OCI-LY3 (cell line): ENCODE measurements at regions not wholly inside any gene's neighbourhood (a gene's known extent, or its start where the extent isn't known, plus 50 kb on each side); places are given as distances from the start of the nearest gene placed in this dataset.

ENCODE experiments used
- H2AFZ ChIP-seq: fragments of 200-600, 300-600 bp; shearing (Covaris generic); 2 replicates; pipeline ENCODE4 v1.6.0; 2014; ENCODE audit warnings: antibody characterized with exemption, low read depth, low read length
- H3K27ac ChIP-seq: fragments of 200-600, 300-600 bp; sonication (generic); 2 replicates; pipeline ENCODE4 v1.5.1; 2014; ENCODE audit warnings: mild to moderate bottlenecking, low read length, moderate library complexity, mixed read lengths
- H3K27me3 ChIP-seq: fragments of 200-600, 300-600 bp; sonication (generic); 2 replicates; pipeline ENCODE4 v1.6.1; 2014; ENCODE audit warnings: low read depth, low read length, mixed read lengths
- H3K36me3 ChIP-seq: fragments of 200-600, 300-600 bp; sonication (generic); replicated peaks from 2 replicates; pipeline ENCODE3; 2014; ENCODE audit warnings: low read depth, low read length, mixed read lengths
- H3K4me1 ChIP-seq: fragments of 300-600, 200-600 bp; sonication (generic); 2 replicates; pipeline ENCODE4 v1.6.1; 2014; ENCODE audit warnings: low read length, mixed read lengths
- H3K4me2 ChIP-seq: fragments of 200-600, 300-600 bp; sonication (generic); 2 replicates; pipeline ENCODE4 v1.6.1; 2014; ENCODE audit warnings: low read length, mixed read lengths
- H3K4me3 ChIP-seq: fragments of 300-600, 200-600 bp; sonication (generic); 2 replicates; pipeline ENCODE4 v1.5.1; 2014; ENCODE audit warnings: antibody characterized with exemption, mild to moderate bottlenecking, low read length, moderate library complexity
- H3K79me2 ChIP-seq: fragments of 300-600, 200-600 bp; shearing (Covaris generic); 2 replicates; pipeline ENCODE4 v1.6.1; 2014; ENCODE audit warnings: mild to moderate bottlenecking, low read length, mixed read lengths
- H3K9ac ChIP-seq: fragments of 300-600, 200-600 bp; shearing (Covaris generic); 2 replicates; pipeline ENCODE4 v1.6.0; 2014; ENCODE audit warnings: mild to moderate bottlenecking, low read length, moderate library complexity
- H3K9me3 ChIP-seq: fragments of 200-600, 300-600 bp; shearing (Covaris generic); 2 replicates; pipeline ENCODE4 v1.6.1; 2014; ENCODE audit warnings: low read length, mixed read lengths; ENCODE audit not compliant: insufficient read depth
- H4K20me1 ChIP-seq: fragments of 200-600, 300-600 bp; sonication (generic); 2 replicates; pipeline ENCODE4 v1.6.1; 2016; ENCODE audit warnings: low read length, mixed read lengths; ENCODE audit not compliant: insufficient read depth
- EZH2phosphoT487 ChIP-seq: fragments of 200-600 bp; shearing (Covaris generic); IDR thresholded peaks from 2 replicates; pipeline ENCODE4 v1.6.1; 2018; ENCODE audit warnings: antibody characterized with exemption, mixed run types, low read depth
- TF ChIP-seq, protein P1 (sequence below): fragments of 200-600, 300-600 bp; sonication (generic); IDR thresholded peaks from 2 replicates; pipeline ENCODE4 v1.5.1; 2014; ENCODE audit warnings: antibody characterized with exemption, low read length, low read depth

DNA sequence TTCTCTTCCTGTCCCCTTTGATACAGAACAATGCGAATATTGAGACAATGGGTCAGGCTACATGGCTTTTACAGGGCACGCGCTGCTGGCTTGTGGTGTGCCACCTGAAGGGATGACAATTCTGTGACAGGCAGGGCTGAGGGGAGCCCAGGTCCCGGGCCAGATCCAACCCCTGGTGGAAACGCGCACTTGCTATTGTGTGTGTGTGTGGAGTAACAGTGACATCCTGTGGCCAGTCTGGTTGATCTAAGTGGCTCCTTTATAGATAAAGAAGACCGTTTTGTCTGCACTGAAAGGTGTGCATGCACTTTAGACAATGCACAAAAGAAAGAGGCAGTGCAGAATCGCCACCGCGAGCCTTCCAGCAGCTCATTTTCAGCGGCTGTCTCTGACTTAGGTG lies 273.6 kb downstream of the HRH4 start:
- Histone ChIP-seq H3K4me1 (no peaks in the 10 kb centered on the region), H3K4me3 (no peak overlapping the region), H3K9me3 (no peaks in the 10 kb centered on the region), H3K9ac (no peak overlapping the region), H2AFZ (no peak overlapping the region), H3K4me2 (no peak overlapping the region), H3K27ac (no peak overlapping the region), H3K79me2 (no peaks in the 10 kb centered on the region), H4K20me1 (no peaks in the 10 kb centered on the region), H3K27me3 (peaks cover 30% of the 10 kb centered on the region), H3K36me3 (no peaks in the 10 kb centered on the region)
- TF ChIP-seq, protein P1, sequence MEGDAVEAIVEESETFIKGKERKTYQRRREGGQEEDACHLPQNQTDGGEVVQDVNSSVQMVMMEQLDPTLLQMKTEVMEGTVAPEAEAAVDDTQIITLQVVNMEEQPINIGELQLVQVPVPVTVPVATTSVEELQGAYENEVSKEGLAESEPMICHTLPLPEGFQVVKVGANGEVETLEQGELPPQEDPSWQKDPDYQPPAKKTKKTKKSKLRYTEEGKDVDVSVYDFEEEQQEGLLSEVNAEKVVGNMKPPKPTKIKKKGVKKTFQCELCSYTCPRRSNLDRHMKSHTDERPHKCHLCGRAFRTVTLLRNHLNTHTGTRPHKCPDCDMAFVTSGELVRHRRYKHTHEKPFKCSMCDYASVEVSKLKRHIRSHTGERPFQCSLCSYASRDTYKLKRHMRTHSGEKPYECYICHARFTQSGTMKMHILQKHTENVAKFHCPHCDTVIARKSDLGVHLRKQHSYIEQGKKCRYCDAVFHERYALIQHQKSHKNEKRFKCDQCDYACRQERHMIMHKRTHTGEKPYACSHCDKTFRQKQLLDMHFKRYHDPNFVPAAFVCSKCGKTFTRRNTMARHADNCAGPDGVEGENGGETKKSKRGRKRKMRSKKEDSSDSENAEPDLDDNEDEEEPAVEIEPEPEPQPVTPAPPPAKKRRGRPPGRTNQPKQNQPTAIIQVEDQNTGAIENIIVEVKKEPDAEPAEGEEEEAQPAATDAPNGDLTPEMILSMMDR, result peak; percentile 36; the same call in 1 of the 2 replicates
- no peak for TF ChIP-seq EZH2phosphoT487

DNA sequence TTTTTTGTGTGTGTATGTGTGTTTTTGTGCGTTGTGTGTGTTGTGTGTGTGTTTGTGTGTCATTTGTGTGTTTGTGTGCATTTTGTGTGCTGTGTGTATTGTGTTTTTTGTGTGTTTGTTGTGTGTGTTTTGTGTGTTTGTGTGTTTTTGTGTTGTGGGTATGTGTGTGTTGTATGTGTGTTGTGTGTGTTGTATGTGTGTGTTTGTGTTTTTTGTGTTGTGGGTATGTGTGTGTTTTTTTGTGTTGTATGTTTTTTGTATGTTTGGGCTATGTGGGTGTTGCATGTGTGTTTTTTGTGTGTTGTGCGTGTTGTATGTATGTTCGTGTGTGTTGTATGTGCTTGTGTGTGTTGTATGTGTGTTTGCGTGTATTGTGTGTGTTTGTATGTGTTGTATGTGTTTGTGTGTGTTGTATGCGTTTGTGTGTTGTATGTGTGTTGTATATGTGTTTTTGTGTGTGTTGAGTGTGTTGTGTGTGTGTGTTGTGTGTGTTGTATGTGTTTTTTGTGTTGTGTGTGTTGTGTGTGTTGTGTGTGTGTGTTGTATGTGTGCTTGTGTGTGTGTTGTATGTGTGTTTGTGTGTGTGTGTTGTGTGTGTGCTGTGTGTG lies 275.3 kb downstream of the HRH4 start:
- no peak overlapping the region for H2AFZ ChIP-seq
- TF ChIP-seq, protein P1, result no peak
- no peak for TF ChIP-seq EZH2phosphoT487
- H3K79me2 ChIP-seq, result no peaks in the 10 kb centered on the region
- H3K27me3 ChIP-seq, result peaks cover 23% of the 10 kb centered on the region
- no peak overlapping the region for H3K27ac ChIP-seq
- H3K36me3 ChIP-seq, result no peaks in the 10 kb centered on the region
- no peaks in the 10 kb centered on the region for H4K20me1 ChIP-seq
- no peak overlapping the region for H3K4me3 ChIP-seq
- H3K9me3 ChIP-seq, result no peaks in the 10 kb centered on the region
- no peaks in the 10 kb centered on the region for H3K4me1 ChIP-seq
- H3K4me2 ChIP-seq, result no peak overlapping the region
- H3K9ac ChIP-seq, result no peak overlapping the region

DNA sequence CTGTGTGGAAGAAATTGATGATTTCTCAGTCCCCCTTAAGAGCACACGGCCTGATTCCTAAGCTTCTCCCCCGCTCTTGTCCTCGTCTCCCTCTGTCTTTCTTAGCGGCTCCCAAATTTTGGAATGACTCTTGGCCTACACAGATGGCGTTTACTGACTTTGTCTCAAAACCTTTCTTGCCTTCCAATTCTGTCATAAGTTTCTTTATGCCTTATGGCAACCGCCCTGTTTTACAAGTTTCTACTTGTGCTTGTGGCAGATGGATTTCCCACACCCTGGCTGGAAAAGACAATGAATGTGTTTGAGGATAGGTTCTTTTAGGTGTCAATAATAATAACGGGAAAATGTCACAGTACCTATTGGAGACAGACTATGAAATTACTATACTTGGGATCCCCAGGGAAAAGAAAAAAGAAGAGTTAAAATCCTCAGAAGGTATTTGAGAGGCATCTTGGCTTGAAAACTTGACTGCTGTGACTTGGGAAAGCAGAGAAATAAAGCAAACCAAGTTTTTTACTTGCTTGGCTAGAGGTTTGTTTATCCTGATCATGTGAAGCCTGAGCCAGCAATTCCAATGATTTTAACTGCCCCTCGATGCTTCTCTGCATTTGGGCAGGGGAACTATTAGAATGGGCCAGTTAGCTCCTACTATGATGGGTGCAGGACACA lies 276.4 kb downstream of the HRH4 start:
- H4K20me1 ChIP-seq, result no peaks in the 10 kb centered on the region
- no peaks in the 10 kb centered on the region for H3K4me1 ChIP-seq
- no peak overlapping the region for H3K4me2 ChIP-seq
- TF ChIP-seq, protein P1, result no peak
- TF ChIP-seq EZH2phosphoT487, result no peak
- no peaks in the 10 kb centered on the region for H3K79me2 ChIP-seq
- peaks cover 19% of the 10 kb centered on the region for H3K27me3 ChIP-seq
- no peak overlapping the region for H3K4me3 ChIP-seq
- no peak overlapping the region for H3K9ac ChIP-seq
- no peaks in the 10 kb centered on the region for H3K9me3 ChIP-seq
- H3K27ac ChIP-seq, result no peak overlapping the region
- no peak overlapping the region for H2AFZ ChIP-seq
- H3K36me3 ChIP-seq, result no peaks in the 10 kb centered on the region

DNA sequence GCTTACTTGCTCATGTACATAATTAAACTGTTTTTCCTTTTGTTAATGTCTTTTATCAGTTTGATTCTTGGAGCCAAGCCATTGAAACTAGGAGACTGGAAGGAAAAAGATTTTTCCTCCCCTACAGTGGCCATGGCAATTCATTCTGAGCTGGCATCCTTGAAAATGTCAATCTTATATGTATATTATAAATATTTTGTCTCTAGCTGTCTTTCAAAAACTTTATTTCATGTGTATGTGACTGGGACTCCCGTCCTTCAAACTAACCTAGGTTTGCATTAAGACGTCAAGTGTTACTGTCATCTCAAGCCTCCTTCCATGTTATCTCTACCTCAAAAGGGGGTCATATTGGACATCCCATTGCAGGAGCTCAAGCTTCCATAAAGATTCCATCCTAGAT lies 280.4 kb downstream of the HRH4 start:
- no peak for TF ChIP-seq EZH2phosphoT487
- TF ChIP-seq, protein P1, result no peak
- Histone ChIP-seq H2AFZ (no peak overlapping the region), H3K9ac (no peak overlapping the region), H3K4me3 (no peak overlapping the region), H3K79me2 (no peaks in the 10 kb centered on the region), H3K27ac (no peak overlapping the region), H3K36me3 (no peaks in the 10 kb centered on the region), H3K9me3 (no peaks in the 10 kb centered on the region), H3K4me2 (no peak overlapping the region), H3K4me1 (no peaks in the 10 kb centered on the region), H3K27me3 (peaks cover 4% of the 10 kb centered on the region; the same call in 1 of the 2 replicates), H4K20me1 (no peaks in the 10 kb centered on the region)
